CD14-positive monocyte (primary cell): ENCODE measurements at regions not wholly inside any gene's neighbourhood (a gene's known extent, or its start where the extent isn't known, plus 50 kb on each side); places are given as distances from the start of the nearest gene placed in this dataset.

Experiments
- DNase-seq, 3 donors: peaks; one replicate each; pipeline ENCODE4 v3.0.0-alpha.2; 2011 to 2022
- H2AFZ ChIP-seq: 2 replicates; pipeline ENCODE4 v1.6.0; 2012; ENCODE audit warnings: mild to moderate bottlenecking, low read depth, low read length, inconsistent platforms; ENCODE audit not compliant: insufficient read depth, poor library complexity, severe bottlenecking
- H3K27ac ChIP-seq, 2 donors: 1 replicate in 1 of 2; 2 replicates in 1 of 2; pipeline ENCODE4 v1.5.1; 2012 to 2013; ENCODE audit warnings: low read length in 2 of 2, control low read depth in 1 of 2, inconsistent platforms in 1 of 2, low read depth in 1 of 2, mild to moderate bottlenecking in 1 of 2
- H3K27me3 ChIP-seq, 2 donors: one replicate each; pipeline versions ENCODE4 v1.6.0 to v1.6.1; 2011 to 2013; ENCODE audit warnings: low read length in 2 of 2; ENCODE audit not compliant: control insufficient read depth in 2 of 2, insufficient read depth in 2 of 2
- H3K36me3 ChIP-seq, 2 donors: replicated peaks in 1 of 2; 1 replicate in 1 of 2; 2 replicates in 1 of 2; pipeline versions ENCODE4 v1.5.1 to v1.6.1; 2012 to 2013; ENCODE audit warnings: low read length in 2 of 2, control low read depth in 1 of 2, inconsistent platforms in 1 of 2, mild to moderate bottlenecking in 1 of 2; ENCODE audit not compliant: insufficient read depth in 2 of 2, control insufficient read depth in 1 of 2
- H3K4me1 ChIP-seq, 2 donors: 1 replicate in 1 of 2; 2 replicates in 1 of 2; pipeline versions ENCODE4 v1.5.1 to v1.6.1; 2012 to 2013; ENCODE audit warnings: low read length in 2 of 2, control low read depth in 1 of 2, inconsistent platforms in 1 of 2, mild to moderate bottlenecking in 1 of 2, moderate library complexity in 1 of 2; ENCODE audit not compliant: insufficient read depth in 2 of 2, control insufficient read depth in 1 of 2
- H3K4me2 ChIP-seq: replicated peaks from 2 replicates; pipeline ENCODE3; 2012; ENCODE audit warnings: low read length, moderate library complexity, mild to moderate bottlenecking; ENCODE audit not compliant: poor library complexity, severe bottlenecking; ENCODE audit errors: extremely low read depth
- H3K4me3 ChIP-seq, 3 experiments: fragments of 200-600 bp in 1 of 3; sonication (generic) in 1 of 3; replicated peaks in 1 of 3; 1 replicate in 2 of 3; 2 replicates in 1 of 3; pipeline ENCODE4 v1.5.1; 2011 to 2013; ENCODE audit warnings: low read length in 3 of 3, mild to moderate bottlenecking in 3 of 3, control low read depth in 2 of 3, low read depth in 2 of 3, inconsistent platforms in 1 of 3, moderate library complexity in 1 of 3
- H3K79me2 ChIP-seq: 2 replicates; pipeline ENCODE4 v1.6.0; 2012; ENCODE audit warnings: mild to moderate bottlenecking, control low read depth, inconsistent platforms, low read length, moderate library complexity; ENCODE audit not compliant: insufficient read depth
- H3K9ac ChIP-seq: 2 replicates; pipeline ENCODE4 v1.6.0; 2017; ENCODE audit warnings: low read length, mild to moderate bottlenecking; ENCODE audit not compliant: insufficient read depth, poor library complexity, severe bottlenecking
- H3K9me3 ChIP-seq, 2 donors: replicated peaks in 1 of 2; 1 replicate in 1 of 2; 2 replicates in 1 of 2; pipeline versions ENCODE4 v1.5.1 to v1.6.1; 2012 to 2013; ENCODE audit warnings: low read length in 2 of 2, control low read depth in 1 of 2; ENCODE audit not compliant: control insufficient read depth in 1 of 2, insufficient read depth in 1 of 2
- H4K20me1 ChIP-seq: 2 replicates; pipeline ENCODE4 v1.6.0; 2012; ENCODE audit warnings: mild to moderate bottlenecking, low read length, control low read depth, moderate library complexity; ENCODE audit not compliant: insufficient read depth
- H3K27ac Mint-ChIP-seq, 7 donors: one replicate each; pipeline ENCODE4 v1.8.0; 2020; ENCODE audit warnings: mild to moderate bottlenecking in 7 of 7, mixed read lengths in 7 of 7, moderate library complexity in 6 of 7, inconsistent platforms in 2 of 7
- H3K27me3 Mint-ChIP-seq, 3 donors: one replicate each; pipeline ENCODE4 v1.8.0; 2021 to 2022; ENCODE audit warnings: low read depth in 3 of 3, mild to moderate bottlenecking in 3 of 3, mixed read lengths in 3 of 3, moderate library complexity in 3 of 3, inconsistent platforms in 1 of 3
- H3K36me3 Mint-ChIP-seq, 2 donors: one replicate each; pipeline ENCODE4 v1.8.0; 2020; ENCODE audit warnings: mixed read lengths in 2 of 2, inconsistent platforms in 1 of 2, mild to moderate bottlenecking in 1 of 2
- H3K4me1 Mint-ChIP-seq: one replicate; pipeline ENCODE4 v1.8.0; 2020; ENCODE audit warnings: mild to moderate bottlenecking, mixed read lengths
- H3K4me3 Mint-ChIP-seq, 2 donors: one replicate each; pipeline ENCODE4 v1.8.0; 2020; ENCODE audit warnings: mild to moderate bottlenecking in 2 of 2, mixed read lengths in 2 of 2, moderate library complexity in 1 of 2
- H3K9me3 Mint-ChIP-seq, 7 donors: one replicate each; pipeline ENCODE4 v1.8.0; 2020 to 2022; ENCODE audit warnings: mixed read lengths in 7 of 7, mild to moderate bottlenecking in 6 of 7, moderate library complexity in 6 of 7, inconsistent platforms in 2 of 7
- CTCF ChIP-seq: fragments of 200-600 bp; IDR thresholded peaks from one replicate; pipeline ENCODE4 v1.8.0; 2022; ENCODE audit warnings: antibody characterized with exemption, mild to moderate bottlenecking
- WGBS: methylation state at CpG from one replicate; pipeline ENCODE4 v1.1.5; 2013; ENCODE audit warnings: missing lambda C conversion rate; ENCODE audit not compliant: insufficient coverage; 5-methylcytosine and 5-hydroxymethylcytosine counted together
- intact Hi-C, 2 donors: fragments of 100-400 bp; cut with micrococcal nuclease; formaldehyde crosslinking; loops; one replicate each; pipeline versions ENCODE4 v1.15.0 to v1.15.1; 2023

GRCh38 chr5:67432606-67433005 lies 236.0 kb upstream of the CD180 start:
- H3K4me3 Mint-ChIP-seq: no peak overlapping the region
- H3K4me1 Mint-ChIP-seq: no peaks in the 10 kb centered on the region
- no peak overlapping the region for H3K4me2 ChIP-seq
- no peaks in the 10 kb centered on the region for H4K20me1 ChIP-seq
- H3K36me3 ChIP-seq: no peaks in the 10 kb centered on the region
- no peak overlapping the region for H3K27ac ChIP-seq
- 100% methylated on average over 1 of the region's 3 CpGs for WGBS
- H3K4me3 ChIP-seq: no peak overlapping the region
- no peaks in the 10 kb centered on the region for H3K27me3 ChIP-seq
- H3K27ac Mint-ChIP-seq: no peak overlapping the region
- DNase-seq: no peak
- no peak overlapping the region for H2AFZ ChIP-seq
- no peaks in the 10 kb centered on the region for H3K36me3 Mint-ChIP-seq
- no peaks in the 10 kb centered on the region for H3K27me3 Mint-ChIP-seq
- no peaks in the 10 kb centered on the region for H3K4me1 ChIP-seq
- H3K9ac ChIP-seq: no peak overlapping the region
- intact Hi-C loops: no loop called here
- no peaks in the 10 kb centered on the region for H3K9me3 ChIP-seq
- H3K79me2 ChIP-seq: no peaks in the 10 kb centered on the region
- peaks cover 0 to 9% (median 2%) of the 10 kb centered on the region in 7 donors for H3K9me3 Mint-ChIP-seq
- TF ChIP-seq CTCF: no peak

GRCh38 chr5:67431191-67431590 lies 234.6 kb upstream of the CD180 start:
- no peak for DNase-seq
- Histone ChIP-seq H3K4me1 (no peaks in the 10 kb centered on the region), H3K36me3 (no peaks in the 10 kb centered on the region), H4K20me1 (no peaks in the 10 kb centered on the region), H3K4me2 (no peak overlapping the region), H3K4me3 (no peak overlapping the region), H2AFZ (no peak overlapping the region), H3K27me3 (no peaks in the 10 kb centered on the region), H3K9me3 (no peaks in the 10 kb centered on the region), H3K79me2 (no peaks in the 10 kb centered on the region), H3K27ac (no peak overlapping the region), H3K9ac (no peak overlapping the region)
- H3K4me3 Mint-ChIP-seq: no peak overlapping the region
- H3K27ac Mint-ChIP-seq: no peak overlapping the region
- H3K9me3 Mint-ChIP-seq: peaks cover 0 to 11% (median 2%) of the 10 kb centered on the region in 7 donors
- no peaks in the 10 kb centered on the region for H3K27me3 Mint-ChIP-seq
- H3K36me3 Mint-ChIP-seq: no peaks in the 10 kb centered on the region
- intact Hi-C loops: no loop called here
- WGBS: 100% methylated on average over 1 of the region's 4 CpGs
- no peak for TF ChIP-seq CTCF
- no peaks in the 10 kb centered on the region for H3K4me1 Mint-ChIP-seq
